GM18870 (cell line): ENCODE measurements at regions not wholly inside any gene's neighbourhood (a gene's known extent, or its start where the extent isn't known, plus 50 kb on each side); places are given as distances from the start of the nearest gene placed in this dataset.

ENCODE experiments used
- ATAC-seq: cut with Tn5 transposase; IDR thresholded peaks from one replicate; pipeline ENCODE4 v1.9.1; 2021; ENCODE audit warnings: moderate library complexity; ENCODE audit not compliant: unreplicated experiment

DNA sequence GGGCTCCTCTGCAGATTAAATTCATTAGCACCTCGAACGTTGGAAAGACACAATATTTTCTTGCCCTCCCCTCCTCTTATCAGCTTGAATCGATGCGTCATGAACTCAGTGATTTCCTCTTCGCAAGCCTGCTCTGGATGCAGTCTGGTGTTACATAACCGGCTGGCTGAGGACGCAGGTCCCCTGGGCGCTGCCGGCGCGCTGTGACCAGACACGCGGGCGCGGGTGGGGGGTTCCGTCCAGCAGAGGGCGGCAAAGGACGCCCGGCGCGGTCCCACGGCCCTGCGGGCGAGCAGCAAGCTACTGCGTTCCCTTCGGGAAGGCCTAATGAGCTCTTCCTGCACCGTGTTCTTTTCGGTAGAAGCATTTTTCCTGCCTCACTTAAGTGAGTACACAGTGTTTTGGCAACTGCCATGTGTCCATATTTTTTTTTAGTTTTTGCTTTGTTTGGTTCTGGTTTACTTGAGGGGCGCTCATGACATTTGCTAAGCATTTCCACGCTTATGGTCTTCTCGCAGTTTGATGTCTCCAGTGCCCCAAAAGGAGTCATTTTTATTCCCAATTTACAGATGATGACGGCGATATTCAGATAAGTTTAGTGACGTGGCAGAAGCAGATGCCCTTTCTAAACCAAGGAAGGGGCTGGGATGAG is 112.2 kb upstream of the MBNL2 start:
- ATAC-seq: peak; percentile 79

DNA sequence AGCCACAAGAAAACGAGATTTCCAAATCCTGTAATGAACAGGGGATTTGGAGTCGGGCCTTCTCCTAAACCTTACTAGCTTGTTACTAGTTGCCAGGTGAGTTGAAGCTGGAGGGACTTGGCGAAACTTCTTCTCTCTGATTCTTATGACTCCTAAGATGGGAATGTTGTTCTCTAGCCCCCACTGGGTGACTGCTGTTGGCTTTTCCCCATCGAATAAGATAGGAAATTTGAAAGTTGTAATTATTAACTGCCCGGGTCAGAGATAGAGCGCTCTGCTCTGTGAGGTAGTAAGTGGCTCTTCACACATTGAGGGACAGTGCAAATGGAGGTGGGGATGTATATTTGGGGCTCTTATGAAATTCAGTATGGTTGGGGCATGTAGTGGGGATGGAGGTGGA is 111.2 kb upstream of the MBNL2 start:
- no peak for ATAC-seq

DNA sequence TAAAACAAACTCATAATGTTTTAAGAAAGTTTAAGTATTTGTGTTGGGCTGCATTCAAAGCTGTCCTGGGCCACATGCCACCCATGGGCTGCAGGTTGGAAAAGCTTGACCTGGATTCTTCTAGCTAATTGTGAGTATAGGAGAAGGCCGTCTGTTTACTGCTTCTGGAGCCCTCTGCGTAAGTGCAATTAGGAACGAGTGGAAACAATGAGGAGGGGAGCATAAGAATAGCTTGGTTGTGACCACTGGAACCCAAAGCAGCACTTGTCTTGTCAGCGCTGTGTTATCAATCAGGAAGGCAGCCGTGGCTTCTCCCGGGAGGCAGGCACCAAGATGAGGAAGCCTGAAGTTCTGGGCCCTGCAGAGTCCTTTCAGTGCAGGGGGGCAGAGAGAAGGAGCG is 110.4 kb upstream of the MBNL2 start:
- ATAC-seq: no peak

DNA sequence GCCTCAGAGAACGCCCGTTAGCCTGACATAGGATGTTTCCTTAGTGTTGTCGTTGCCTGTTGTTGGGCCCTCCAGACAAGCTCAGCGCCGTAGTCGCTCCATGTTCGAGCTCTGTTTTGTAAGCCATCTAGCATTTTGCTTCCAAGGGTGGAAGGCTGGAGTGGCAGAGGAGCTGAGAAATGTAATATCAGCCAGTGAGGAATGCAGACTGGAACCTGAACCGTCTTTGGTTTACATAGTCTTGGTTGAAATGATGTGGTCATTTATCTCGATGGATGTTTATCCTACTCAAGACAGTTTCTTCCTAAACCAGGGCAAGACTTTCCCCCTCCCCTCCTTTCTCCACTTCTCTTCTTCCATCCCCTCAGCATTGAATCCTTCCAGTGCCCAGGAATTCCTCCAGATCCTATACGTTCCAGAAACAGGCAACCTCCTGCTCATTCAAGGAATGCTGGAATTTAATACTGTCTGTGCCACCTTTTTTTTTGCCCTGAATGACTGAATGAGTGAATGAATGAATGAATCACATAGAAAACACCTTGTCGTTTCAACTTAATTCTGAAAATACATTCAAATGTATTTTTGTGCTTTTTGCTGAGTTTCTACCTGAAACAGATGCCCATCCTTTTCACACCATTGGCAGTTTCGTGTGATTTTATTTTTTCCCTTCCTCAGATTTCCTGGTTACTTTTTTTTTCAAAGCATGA is 109.5 kb upstream of the MBNL2 start:
- ATAC-seq: no peak

DNA sequence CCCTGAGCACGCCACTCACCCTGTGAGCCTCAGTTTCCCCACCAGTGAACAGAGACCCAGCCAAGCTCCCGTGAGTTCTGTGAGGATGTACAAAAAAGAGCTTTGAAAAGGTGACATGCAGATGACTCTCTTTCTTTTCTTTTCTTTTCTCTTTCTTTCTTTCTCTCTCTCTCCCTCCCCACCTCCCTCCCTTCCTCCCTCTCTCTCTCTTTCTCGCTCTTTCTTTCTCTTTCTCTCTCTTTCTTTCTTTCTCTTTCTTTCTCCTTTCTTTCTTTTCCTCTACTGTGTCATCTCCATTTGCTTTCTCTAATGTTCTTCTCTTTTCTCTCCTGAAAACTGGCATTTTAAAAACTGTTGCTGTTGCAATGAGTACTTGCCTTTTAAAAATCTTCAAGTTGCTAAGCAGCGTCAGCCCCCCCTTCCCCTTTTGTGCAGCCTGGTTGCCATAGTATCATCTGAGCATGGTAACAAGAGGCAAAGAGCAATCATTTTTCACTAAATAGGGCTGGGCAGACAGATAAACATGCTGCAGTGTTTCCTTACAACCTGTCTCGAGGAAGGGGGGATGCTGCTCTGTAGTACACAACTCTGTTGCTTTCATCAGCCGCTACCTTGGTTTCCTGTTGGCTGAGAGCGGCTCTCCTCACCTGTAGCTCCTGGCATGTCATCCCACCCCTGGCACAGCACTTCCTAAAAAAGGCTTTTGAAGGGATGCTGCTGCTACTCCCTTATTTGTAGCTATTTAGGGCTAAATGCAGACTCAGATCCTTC is 108.7 kb upstream of the MBNL2 start:
- no peak for ATAC-seq

DNA sequence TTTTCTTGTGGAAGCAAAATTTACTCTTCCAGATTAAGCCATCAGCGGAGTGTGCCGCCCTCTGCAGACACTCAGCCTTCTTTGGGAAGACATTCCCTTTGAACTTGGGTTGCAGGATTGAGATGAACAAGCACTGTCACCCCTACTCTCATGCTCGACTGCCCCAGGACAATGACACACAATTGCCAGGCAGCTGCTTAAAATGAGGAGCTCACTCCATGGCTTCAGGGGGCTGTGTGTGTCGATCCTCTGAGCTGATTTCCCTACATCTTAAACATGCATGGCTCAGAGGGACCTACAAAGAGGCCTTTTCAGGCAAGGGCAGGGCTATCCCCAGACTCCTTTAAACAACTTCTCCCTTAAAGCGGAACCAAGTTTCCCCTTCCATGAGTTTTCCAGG is 107.5 kb upstream of the MBNL2 start:
- ATAC-seq: no peak

DNA sequence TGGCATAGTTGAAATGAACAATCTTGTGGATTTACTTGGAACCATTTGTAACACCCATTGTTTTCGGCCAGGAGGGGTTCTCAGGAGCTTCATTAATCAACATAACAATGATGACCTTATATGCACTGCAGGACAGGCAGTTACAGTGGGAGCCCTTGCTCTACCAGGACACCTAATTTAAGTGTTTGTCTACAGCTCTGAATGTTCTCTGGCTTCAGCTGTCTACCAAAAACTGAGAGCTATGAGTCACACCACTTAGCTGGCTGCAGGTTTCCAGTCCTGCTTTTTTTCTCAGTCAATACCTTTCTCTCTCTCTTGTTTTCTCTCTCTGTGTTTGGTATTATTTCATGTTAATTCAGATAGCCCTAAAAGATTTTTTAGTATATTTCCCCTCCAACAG is 105.4 kb upstream of the MBNL2 start:
- peak; percentile 92 for ATAC-seq

DNA sequence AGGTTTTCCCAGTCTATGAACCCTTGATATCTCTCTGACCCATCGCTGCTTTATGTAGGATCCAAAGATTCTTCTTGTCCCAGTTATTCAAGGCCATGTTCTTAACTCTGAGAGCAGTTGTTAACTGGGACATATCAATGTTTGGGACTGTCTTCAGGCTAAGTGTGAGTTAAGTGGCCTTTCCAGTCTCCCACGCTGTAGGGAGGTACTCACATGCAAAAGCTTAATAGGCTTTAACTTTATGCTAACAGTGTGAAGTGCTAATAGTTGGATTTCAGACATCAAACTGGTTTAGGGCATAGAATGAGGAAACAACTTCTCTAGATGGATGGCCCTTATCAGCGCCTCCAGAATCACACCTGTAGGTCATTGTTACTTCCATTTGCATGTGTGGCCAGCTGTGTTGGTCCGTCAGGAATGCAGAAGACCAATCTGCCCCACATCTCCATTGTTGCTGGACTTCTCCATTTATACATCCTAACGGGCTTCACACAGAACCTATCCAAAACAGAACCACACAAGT is 104.7 kb upstream of the MBNL2 start:
- ATAC-seq: no peak

DNA sequence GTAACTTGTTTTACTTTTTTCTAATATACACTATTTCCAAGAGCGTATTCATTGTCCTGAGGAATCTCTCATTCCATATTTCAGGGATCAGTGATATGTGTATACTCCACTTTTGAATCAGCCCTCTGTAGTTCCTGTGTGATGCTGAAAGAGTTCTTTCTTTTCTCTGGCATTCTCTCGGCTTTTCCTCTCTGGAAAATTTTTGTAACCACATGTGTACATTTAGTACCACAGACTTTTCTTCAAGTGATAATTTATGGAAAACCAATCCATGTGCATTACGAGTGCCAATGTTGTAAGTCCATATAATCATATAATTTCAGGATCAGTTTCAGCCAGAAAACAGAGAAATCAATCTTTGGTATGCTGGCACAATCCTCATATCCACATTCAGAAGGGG is 102.2 kb upstream of the MBNL2 start:
- ATAC-seq: no peak

DNA sequence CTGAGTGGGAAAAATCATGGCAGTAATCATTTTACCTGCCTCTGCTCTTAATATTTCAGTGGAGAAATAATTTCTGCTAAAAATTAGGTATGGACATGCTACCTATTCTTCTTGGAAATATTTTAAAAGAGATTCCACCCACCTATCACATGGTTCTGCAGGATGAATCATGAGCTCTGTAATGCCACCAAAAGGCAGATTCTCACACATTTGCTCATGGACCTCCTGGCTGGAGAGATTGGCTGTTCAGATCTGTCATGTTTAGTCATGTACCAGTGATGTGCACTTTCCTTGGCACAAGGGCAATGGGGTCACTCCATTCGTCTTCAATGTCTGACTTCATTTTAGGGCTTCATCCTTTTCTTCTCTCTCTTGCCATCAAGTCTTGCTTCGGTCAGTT is 101.8 kb upstream of the MBNL2 start:
- ATAC-seq: no peak

DNA sequence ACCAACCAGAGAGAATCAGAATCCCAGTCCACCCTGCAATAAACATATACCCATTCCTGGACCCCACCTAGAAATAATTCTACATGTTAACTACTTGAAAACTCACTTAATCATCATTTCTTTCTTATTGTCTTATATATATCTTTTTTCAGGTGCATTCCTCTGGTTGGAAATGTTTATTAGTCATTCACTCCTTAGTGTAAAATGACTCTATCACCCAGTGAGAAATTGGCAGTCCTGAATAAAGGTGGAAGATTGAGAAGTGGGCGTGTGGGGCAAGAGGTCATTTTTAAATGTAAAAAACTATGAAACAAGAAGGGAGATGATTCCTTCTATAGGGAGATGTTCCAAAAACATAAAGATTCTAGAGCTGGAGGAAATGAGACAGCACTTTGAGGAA is 101.2 kb upstream of the MBNL2 start:
- no peak for ATAC-seq

DNA sequence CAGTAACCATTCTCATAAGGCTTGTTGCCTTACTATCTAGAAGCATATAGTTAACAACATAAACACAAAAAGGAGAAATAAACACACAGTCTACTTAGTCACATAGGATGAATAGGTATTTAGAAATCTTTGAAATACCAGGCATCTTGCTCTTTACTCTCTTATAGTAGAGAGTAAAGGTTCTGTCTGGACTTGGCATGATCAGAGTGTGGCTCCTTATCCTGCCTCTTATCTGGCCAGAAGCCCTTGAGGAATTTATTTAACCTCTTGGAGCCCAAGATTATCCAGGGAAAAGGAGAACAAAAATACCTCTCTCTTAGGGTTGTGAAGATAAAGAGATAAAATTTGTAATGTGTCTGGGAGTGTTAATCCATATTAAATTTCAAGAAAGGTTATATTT is 100.2 kb upstream of the MBNL2 start:
- ATAC-seq: no peak

DNA sequence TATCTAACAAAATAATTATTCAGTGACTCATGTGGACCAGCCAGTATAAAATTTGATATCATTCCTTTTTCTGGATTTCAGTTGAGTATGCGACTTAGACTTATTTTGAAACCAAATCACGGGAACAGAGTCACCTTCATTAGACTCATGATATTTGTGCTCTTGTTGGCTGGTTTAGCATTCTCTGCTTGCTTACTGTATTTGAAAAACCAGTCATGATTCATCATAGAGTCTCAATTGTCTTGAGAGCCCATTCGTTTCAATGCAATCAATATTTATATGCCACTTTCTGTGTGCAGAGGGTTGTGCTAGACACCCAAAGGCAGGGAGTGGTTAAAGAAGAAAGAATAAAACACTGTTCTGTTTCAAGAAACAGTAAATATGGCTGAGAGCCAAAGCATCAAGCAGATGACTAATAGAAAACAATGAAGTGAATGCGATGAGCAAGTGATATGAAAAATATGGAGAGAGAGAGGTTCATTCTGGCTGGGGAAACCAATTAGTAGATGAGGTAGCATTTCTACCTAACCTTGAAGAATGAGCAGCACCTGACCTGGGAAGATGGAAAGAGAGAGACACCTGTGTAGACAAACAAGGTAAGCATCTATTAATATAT is 99.6 kb upstream of the MBNL2 start:
- no peak for ATAC-seq

DNA sequence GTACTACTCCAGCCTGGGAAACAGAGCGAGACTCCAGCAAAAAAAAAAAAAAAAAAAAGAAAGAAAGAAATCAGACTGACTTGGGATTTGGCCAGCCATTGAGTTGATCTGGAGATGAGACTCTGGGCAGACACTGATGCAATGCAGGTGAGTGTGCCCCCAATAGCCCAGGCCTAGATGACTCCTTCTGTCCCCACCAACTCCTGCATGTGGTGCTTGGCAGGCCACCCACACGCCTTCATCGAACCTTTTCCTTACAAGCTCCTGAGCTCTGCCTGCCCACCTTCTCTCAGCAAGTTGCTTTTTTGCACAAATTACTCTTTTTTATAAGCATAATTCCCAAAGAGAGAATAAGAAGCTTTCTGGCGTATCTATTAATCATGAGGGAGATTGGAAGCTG is 97.9 kb upstream of the MBNL2 start:
- ATAC-seq: no peak

DNA sequence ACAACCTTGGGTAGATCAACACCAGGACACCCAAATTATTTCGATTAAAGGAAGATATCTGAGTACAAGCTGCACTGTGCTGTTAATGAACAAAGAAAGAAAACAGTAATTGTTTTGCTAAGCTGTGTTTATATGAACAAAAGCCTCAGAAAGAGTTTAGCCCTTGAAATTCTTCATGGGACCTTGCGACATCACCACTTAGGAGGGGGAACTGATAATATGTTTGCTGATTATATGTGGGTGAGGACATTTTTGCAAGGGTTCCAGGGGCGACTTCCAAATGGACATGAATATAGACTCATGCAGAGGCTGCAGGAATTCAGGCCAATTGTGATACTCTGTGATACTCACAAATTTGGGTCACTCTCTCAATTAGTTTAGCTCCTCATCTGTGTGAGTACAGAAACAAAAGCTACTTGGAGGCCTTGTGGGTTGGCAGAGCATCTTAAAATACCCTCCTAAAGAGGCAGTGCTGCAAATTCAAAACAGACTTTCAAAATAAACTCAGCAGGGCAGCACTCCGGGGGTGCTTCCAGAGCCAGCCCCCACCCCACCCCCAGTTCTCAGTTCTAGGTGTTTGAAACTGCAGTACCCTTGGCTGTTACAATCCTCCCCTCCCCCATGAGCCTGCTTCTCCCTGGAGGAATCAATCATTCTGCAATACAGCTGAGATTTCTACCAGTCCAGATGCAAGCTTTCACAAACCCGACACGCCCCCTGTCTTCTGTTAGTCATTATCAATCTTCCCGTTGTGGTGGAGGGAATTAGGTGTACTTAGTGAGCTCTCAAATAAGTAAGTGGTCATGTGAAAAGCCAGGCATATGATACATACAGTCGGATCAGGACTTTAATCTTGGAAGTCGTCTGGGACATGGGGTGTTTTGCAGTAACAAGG is 97.0 kb upstream of the MBNL2 start:
- ATAC-seq: peak; percentile 39

DNA sequence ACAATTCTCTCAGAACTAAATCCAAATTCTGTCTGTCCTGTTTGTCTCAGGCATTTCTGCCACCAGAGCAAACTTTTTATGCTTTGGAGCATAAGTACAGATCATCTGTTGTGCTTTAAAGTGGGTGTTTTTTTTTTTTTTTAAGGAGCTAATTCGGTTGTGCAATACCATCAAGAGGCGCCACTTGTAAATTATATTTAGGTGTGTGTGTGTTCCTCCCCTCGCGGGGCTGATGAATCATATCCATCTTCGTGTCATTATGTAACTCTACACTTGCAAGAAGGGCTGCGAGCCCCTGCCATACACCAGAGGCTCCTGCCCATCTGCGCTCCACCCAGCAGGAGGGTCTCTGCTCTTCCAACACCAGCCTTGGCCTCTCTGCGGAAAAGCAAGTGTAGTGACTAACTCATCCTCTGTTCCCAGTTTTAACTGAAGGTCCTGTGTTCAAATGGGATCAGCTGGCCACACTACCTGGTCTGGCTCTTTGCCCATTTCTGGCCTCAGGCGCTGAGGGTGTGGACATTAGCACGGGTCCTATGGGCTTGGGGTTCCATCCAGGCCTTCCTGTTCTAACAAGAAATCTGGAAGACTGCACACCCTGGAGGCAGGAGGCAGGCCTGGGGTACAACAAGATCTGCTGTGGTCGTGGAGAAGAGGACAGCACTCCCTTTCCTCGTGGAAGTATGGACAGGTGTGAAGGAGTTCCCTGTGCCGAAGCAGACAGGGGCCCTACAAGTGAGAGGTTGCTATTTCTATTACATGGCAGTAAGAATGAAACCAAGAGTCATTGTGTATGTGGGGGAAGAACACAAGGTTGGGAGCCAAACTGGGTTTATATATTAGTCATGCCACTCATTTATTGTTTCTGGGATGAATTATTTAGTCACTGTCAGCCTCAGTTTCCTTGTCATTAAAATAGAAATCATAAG is 96.1 kb upstream of the MBNL2 start:
- ATAC-seq: peak; percentile 95

DNA sequence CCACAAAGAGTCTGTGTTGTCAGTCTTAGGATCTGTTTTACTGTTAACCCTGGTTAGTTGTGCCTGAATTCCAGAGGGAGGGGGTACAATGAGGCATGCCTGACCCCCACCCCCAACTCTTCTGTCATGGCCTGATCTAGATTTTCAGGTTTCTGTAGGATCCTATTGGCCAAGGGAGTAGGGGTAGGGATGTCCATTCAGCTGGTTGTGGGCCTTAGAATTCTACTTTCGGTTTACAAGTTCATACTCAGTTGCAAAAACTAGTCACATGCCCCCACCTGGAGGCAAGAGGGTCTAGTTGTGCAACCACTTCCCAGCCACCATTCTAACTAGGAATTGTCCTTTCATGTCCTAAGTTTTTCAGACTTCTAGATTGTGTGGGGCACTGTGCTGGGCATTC is 94.3 kb upstream of the MBNL2 start:
- no peak for ATAC-seq

DNA sequence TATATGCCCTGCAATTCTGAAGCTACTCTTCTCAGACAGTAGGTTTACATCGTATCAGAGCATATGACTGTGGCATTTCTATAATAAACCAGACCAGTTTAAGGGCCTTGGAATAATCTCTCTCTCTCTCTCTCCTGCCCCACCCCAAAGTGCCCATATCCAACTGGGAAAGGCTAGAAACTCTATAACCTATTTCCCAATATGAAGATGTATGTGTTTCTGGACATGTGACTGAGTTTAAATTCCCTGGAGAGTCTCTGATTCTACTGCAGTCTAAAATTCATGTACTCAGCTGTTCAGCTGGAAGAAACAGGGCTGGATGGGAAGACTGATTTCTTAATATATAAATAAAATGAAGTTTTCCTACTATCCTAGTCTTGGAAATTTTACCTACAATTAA is 91.9 kb upstream of the MBNL2 start:
- ATAC-seq: no peak

DNA sequence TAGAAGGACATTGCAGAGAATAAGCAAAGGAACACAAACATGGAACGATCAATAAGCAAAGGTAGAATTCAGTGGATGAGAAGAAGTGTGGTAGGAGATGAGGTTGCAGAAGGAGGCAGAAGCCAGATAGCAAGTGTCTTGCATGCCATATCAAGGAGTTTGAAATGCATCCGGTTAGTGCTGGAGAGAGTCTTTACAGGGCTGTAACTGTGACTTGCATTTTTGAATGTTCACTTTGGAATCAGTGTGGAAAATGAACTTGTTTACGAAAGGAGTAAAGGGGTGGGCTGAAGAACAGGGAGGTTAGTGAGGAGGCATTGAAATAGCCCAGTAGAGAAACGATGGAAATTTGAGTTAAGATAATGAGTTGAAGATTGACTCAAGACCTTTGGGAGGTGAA is 90.7 kb upstream of the MBNL2 start:
- no peak for ATAC-seq
